GM23338 (cell line): ENCODE measurements at regions not wholly inside any gene's neighbourhood (a gene's known extent, or its start where the extent isn't known, plus 50 kb on each side); places are given as distances from the start of the nearest gene placed in this dataset.

Experiments used
- ATAC-seq: fragments of 200-7000 bp; cut with Tn5 transposase; 3 replicates; pipeline ENCODE4 v1.9.1; 2020
- DNase-seq: peaks from one replicate; pipeline ENCODE4 v3.0.0-alpha.2; 2015; ENCODE audit warnings: low spot score
- H2AFZ ChIP-seq: fragments of 200-600 bp; sonication (generic); 2 replicates; pipeline ENCODE4 v1.8.0; 2016; ENCODE audit warnings: antibody characterized with exemption, mild to moderate bottlenecking, moderate library complexity
- H3F3A ChIP-seq: fragments of 200-600 bp; sonication (generic); replicated peaks from 2 replicates; pipeline ENCODE4 v1.8.0; 2017; ENCODE audit warnings: antibody characterized with exemption, mixed run types, low read depth
- H3K27ac ChIP-seq: fragments of 200-600 bp; sonication (generic); 2 replicates; pipeline ENCODE4 v1.6.1; 2016; ENCODE audit warnings: low read depth
- H3K27me3 ChIP-seq: fragments of 200-600 bp; sonication (generic); 2 replicates; pipeline ENCODE4 v1.8.0; 2016; ENCODE audit warnings: mild to moderate bottlenecking, mixed run types, moderate library complexity; ENCODE audit not compliant: insufficient read depth
- H3K36me3 ChIP-seq: fragments of 200-600 bp; sonication (generic); 2 replicates; pipeline ENCODE4 v1.8.0; 2016; ENCODE audit warnings: mild to moderate bottlenecking; ENCODE audit not compliant: insufficient read depth
- H3K4me1 ChIP-seq: fragments of 200-600 bp; sonication (generic); 2 replicates; pipeline ENCODE4 v1.8.0; 2016; ENCODE audit warnings: mild to moderate bottlenecking, moderate library complexity; ENCODE audit not compliant: insufficient read depth
- H3K4me2 ChIP-seq: fragments of 200-600 bp; sonication (generic); 2 replicates; pipeline ENCODE4 v1.7.1; 2017; ENCODE audit warnings: mixed run types
- H3K4me3 ChIP-seq: fragments of 200-600 bp; sonication (generic); 2 replicates; pipeline ENCODE4 v1.6.1; 2016; ENCODE audit warnings: mixed run types
- H3K79me2 ChIP-seq: fragments of 200-600 bp; sonication (generic); replicated peaks from 2 replicates; pipeline ENCODE4 v1.8.0; 2017; ENCODE audit warnings: mild to moderate bottlenecking; ENCODE audit not compliant: insufficient read depth
- H3K9me2 ChIP-seq: fragments of 200-600 bp; sonication (generic); 2 replicates; pipeline ENCODE4 v1.8.0; 2017; ENCODE audit not compliant: insufficient read depth
- H4K20me1 ChIP-seq: fragments of 200-600 bp; sonication (generic); replicated peaks from 2 replicates; pipeline ENCODE4 v1.8.0; 2017; ENCODE audit warnings: mild to moderate bottlenecking; ENCODE audit not compliant: insufficient read depth
- H3K27ac Mint-ChIP-seq: 2 replicates; pipeline ENCODE4 v1.8.0; 2020; ENCODE audit warnings: inconsistent platforms, mild to moderate bottlenecking, moderate library complexity, mixed read lengths
- H3K27me3 Mint-ChIP-seq: 3 replicates; pipeline ENCODE4 v1.8.0; 2022; ENCODE audit warnings: low read depth, mild to moderate bottlenecking, moderate library complexity, mixed read lengths, inconsistent platforms; ENCODE audit not compliant: insufficient read depth, poor library complexity
- H3K36me3 Mint-ChIP-seq: 3 replicates; pipeline ENCODE4 v1.8.0; 2021; ENCODE audit warnings: low read depth, mild to moderate bottlenecking, inconsistent platforms, moderate library complexity, mixed read lengths
- H3K4me1 Mint-ChIP-seq: 3 replicates; pipeline ENCODE4 v1.8.0; 2020; ENCODE audit warnings: mild to moderate bottlenecking, inconsistent platforms, mixed read lengths
- H3K4me3 Mint-ChIP-seq: 3 replicates; pipeline ENCODE4 v1.8.0; 2021; ENCODE audit warnings: moderate library complexity, mild to moderate bottlenecking, inconsistent platforms, mixed read lengths
- H3K9me3 Mint-ChIP-seq: 3 replicates; pipeline ENCODE4 v1.8.0; 2020; ENCODE audit warnings: moderate library complexity, mild to moderate bottlenecking, inconsistent platforms, mixed read lengths
- CREB1 ChIP-seq: fragments of 250-450 bp; sonication (Bioruptor Pico); IDR thresholded peaks from 2 replicates; pipeline ENCODE4 v1.5.0; 2020; ENCODE audit warnings: low read depth, mild to moderate bottlenecking, moderate library complexity
- EZH2 ChIP-seq: fragments of 200-600 bp; sonication (generic); IDR thresholded peaks from one replicate; pipeline ENCODE4 v1.8.0; 2017; ENCODE audit warnings: antibody characterized with exemption, mild to moderate bottlenecking, low read depth; ENCODE audit not compliant: unreplicated experiment
- EZH2phosphoT487 ChIP-seq: fragments of 200-600 bp; sonication (generic); IDR thresholded peaks from one replicate; pipeline ENCODE4 v1.8.1; 2018; ENCODE audit warnings: antibody characterized with exemption; ENCODE audit not compliant: unreplicated experiment
- JUNB ChIP-seq: IDR thresholded peaks from one replicate; pipeline ENCODE4 v1.6.1; 2016; ENCODE audit warnings: antibody characterized with exemption; ENCODE audit not compliant: unreplicated experiment
- NANOG ChIP-seq: IDR thresholded peaks from 2 replicates; pipeline ENCODE4 v1.6.1; 2016; ENCODE audit warnings: antibody characterized with exemption, borderline replicate concordance
- POLR2AphosphoS5 ChIP-seq: IDR thresholded peaks from 2 replicates; pipeline ENCODE4 v1.6.1; 2016; ENCODE audit warnings: antibody characterized with exemption, low read depth
- STAT1 ChIP-seq: IDR thresholded peaks from one replicate; pipeline ENCODE4 v1.6.1; 2016; ENCODE audit warnings: antibody characterized with exemption; ENCODE audit not compliant: unreplicated experiment
- ZNF114 ChIP-seq: fragments of 250-450 bp; sonication (Bioruptor Pico); IDR thresholded peaks from 2 replicates; pipeline ENCODE4 v1.5.0; 2020; ENCODE audit warnings: mild to moderate bottlenecking, moderate library complexity
- ZNF462 ChIP-seq: fragments of 250-450 bp; sonication (Bioruptor Pico); IDR thresholded peaks from 2 replicates; pipeline ENCODE4 v1.5.0; 2020; ENCODE audit warnings: mild to moderate bottlenecking, moderate library complexity
- TF ChIP-seq, protein P1 (sequence below), 2 experiments: fragments of 200-600 bp in 1 of 2; sonication (generic) in 1 of 2; conservative IDR thresholded peaks; 2 replicates each; pipeline versions ENCODE4 v1.5.1 to v1.6.1; 2016 to 2017; ENCODE audit warnings: antibody characterized with exemption in 2 of 2, low read depth in 2 of 2, mild to moderate bottlenecking in 2 of 2, moderate library complexity in 1 of 2
- TF ChIP-seq, protein P2 (sequence below): IDR thresholded peaks from 2 replicates; pipeline ENCODE4 v1.6.1; 2016; ENCODE audit warnings: antibody characterized with exemption
- TF ChIP-seq, protein P3 (sequence below): IDR thresholded peaks from one replicate; pipeline ENCODE4 v1.6.1; 2018; ENCODE audit warnings: antibody characterized with exemption; ENCODE audit not compliant: unreplicated experiment

DNA sequence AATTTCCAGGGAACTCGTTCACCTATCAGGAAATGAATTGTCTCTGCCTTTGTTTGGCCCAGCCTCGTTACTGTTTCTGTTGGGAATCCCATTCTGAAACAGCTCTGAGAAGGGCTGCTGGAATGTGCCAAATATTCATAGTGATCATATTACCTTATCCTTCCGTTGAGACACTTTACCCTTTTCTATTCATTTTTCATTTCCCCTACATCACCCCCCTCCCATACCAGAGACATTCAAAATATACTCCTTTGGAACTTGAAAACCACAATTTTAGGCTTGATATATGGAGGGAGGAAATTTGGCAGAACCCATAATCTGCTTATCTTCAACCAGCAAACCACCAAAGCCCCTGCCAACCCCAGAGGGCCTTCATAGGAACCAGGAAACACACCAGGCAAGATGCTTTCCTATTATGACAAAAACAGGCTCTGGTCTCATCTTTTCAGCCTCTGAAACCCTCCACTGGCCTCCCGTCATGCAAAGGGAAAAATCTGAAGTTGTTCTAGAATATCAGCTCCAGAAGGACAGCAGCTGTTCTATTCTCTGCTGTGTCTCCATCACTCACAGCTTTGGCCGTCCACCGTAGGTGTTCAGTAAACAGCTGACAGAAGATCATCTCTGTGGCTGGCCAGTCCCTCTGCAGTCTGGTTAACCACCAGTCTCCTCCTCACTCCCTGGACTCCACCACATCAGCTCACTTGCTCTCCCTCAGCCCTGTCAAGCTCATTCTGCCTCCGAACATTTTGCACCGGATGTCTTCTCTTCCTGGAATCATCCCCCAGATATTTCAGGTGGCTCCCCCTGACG is 217.2 kb upstream of the WWC1 start (continued):
- no peak for TF ChIP-seq NANOG

DNA sequence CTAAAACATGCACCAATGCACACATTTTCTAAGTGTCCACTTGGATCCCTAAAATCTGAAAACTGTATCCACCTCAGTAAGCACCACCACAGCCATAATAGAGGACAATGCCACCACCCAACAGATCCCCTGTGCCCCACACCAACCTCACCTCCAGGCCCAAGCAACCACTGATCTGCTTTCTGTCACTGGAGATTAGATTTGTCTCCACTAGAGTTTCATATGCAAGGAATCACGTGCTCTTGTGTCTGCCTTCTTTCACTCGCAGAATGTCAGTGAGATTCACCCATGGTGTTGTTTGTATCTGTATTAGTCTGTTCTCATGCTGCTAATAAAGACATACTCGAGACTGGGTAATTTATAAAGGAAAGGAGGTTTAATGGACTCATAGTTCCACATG is 216.1 kb upstream of the WWC1 start:
- ATAC-seq, result no peak
- Histone ChIP-seq H3K4me1 (no peaks in the 10 kb centered on the region), H3K79me2 (no peaks in the 10 kb centered on the region), H2AFZ (no peak overlapping the region), H3K4me3 (no peak overlapping the region), H3K36me3 (no peaks in the 10 kb centered on the region), H3K27ac (no peak overlapping the region), H3K9me2 (no peaks in the 10 kb centered on the region), H4K20me1 (no peaks in the 10 kb centered on the region), H3K27me3 (no peaks in the 10 kb centered on the region), H3K4me2 (no peak overlapping the region), H3F3A (no peaks in the 10 kb centered on the region)
- no peak for DNase-seq
- Mint-ChIP-seq H3K27me3 (peaks cover 8% of the 10 kb centered on the region), H3K4me3 (no peak overlapping the region), H3K36me3 (no peaks in the 10 kb centered on the region; the same call in 2 of the 3 replicates), H3K4me1 (peaks cover 3% of the 10 kb centered on the region), H3K27ac (no peak overlapping the region), H3K9me3 (no peaks in the 10 kb centered on the region)
- TF ChIP-seq, protein P1, sequence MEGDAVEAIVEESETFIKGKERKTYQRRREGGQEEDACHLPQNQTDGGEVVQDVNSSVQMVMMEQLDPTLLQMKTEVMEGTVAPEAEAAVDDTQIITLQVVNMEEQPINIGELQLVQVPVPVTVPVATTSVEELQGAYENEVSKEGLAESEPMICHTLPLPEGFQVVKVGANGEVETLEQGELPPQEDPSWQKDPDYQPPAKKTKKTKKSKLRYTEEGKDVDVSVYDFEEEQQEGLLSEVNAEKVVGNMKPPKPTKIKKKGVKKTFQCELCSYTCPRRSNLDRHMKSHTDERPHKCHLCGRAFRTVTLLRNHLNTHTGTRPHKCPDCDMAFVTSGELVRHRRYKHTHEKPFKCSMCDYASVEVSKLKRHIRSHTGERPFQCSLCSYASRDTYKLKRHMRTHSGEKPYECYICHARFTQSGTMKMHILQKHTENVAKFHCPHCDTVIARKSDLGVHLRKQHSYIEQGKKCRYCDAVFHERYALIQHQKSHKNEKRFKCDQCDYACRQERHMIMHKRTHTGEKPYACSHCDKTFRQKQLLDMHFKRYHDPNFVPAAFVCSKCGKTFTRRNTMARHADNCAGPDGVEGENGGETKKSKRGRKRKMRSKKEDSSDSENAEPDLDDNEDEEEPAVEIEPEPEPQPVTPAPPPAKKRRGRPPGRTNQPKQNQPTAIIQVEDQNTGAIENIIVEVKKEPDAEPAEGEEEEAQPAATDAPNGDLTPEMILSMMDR (conservative IDR thresholded peaks at IDR 0.05; ENCODE audit: low read depth in 2 of 2), result no peak
- TF ChIP-seq, protein P2, sequence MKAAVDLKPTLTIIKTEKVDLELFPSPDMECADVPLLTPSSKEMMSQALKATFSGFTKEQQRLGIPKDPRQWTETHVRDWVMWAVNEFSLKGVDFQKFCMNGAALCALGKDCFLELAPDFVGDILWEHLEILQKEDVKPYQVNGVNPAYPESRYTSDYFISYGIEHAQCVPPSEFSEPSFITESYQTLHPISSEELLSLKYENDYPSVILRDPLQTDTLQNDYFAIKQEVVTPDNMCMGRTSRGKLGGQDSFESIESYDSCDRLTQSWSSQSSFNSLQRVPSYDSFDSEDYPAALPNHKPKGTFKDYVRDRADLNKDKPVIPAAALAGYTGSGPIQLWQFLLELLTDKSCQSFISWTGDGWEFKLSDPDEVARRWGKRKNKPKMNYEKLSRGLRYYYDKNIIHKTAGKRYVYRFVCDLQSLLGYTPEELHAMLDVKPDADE, result no peak
- TF ChIP-seq ZNF114 (CRISPR knock-in tag), result no peak
- TF ChIP-seq JUNB, result no peak
- TF ChIP-seq, protein P3, sequence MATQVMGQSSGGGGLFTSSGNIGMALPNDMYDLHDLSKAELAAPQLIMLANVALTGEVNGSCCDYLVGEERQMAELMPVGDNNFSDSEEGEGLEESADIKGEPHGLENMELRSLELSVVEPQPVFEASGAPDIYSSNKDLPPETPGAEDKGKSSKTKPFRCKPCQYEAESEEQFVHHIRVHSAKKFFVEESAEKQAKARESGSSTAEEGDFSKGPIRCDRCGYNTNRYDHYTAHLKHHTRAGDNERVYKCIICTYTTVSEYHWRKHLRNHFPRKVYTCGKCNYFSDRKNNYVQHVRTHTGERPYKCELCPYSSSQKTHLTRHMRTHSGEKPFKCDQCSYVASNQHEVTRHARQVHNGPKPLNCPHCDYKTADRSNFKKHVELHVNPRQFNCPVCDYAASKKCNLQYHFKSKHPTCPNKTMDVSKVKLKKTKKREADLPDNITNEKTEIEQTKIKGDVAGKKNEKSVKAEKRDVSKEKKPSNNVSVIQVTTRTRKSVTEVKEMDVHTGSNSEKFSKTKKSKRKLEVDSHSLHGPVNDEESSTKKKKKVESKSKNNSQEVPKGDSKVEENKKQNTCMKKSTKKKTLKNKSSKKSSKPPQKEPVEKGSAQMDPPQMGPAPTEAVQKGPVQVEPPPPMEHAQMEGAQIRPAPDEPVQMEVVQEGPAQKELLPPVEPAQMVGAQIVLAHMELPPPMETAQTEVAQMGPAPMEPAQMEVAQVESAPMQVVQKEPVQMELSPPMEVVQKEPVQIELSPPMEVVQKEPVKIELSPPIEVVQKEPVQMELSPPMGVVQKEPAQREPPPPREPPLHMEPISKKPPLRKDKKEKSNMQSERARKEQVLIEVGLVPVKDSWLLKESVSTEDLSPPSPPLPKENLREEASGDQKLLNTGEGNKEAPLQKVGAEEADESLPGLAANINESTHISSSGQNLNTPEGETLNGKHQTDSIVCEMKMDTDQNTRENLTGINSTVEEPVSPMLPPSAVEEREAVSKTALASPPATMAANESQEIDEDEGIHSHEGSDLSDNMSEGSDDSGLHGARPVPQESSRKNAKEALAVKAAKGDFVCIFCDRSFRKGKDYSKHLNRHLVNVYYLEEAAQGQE, result no peak
- TF ChIP-seq EZH2phosphoT487, result no peak
- TF ChIP-seq POLR2AphosphoS5, result no peak
- no peak for TF ChIP-seq ZNF462 (CRISPR knock-in tag)
- no peak for TF ChIP-seq EZH2
- no peak for TF ChIP-seq STAT1
- no peak for TF ChIP-seq CREB1 (CRISPR knock-in tag)
- TF ChIP-seq NANOG, result no peak
